Activated T-helper 1 cell treated with anti-CD3 and anti-CD28 coated beads, Interleukin-12 subunit alpha, Interleukin-12 subunit beta, Interleukin-2, Interleukin-4 antibody, amounts not matched to agents 30 ng/mL and 10 ng/mL and 1 ng/mL, durations not matched to agents 14 hours and 24 hours and 36 hours (primary cell): ENCODE measurements at regions not wholly inside any gene's neighbourhood (a gene's known extent, or its start where the extent isn't known, plus 50 kb on each side); places are given as distances from the start of the nearest gene placed in this dataset.

Experiments
- DNase-seq: peaks from one replicate; pipeline ENCODE4 v3.0.0; 2021; ENCODE audit warnings: low spot score
- H3K27ac Mint-ChIP-seq: one replicate; pipeline ENCODE4 v1.8.0; 2021; ENCODE audit warnings: mild to moderate bottlenecking, mixed read lengths
- H3K27me3 Mint-ChIP-seq: one replicate; pipeline ENCODE4 v1.8.0; 2022; ENCODE audit warnings: mild to moderate bottlenecking, moderate library complexity, mixed read lengths; ENCODE audit not compliant: insufficient read depth
- H3K36me3 Mint-ChIP-seq: one replicate; pipeline ENCODE4 v1.8.0; 2021; ENCODE audit warnings: low read depth, mixed read lengths
- H3K4me1 Mint-ChIP-seq: one replicate; pipeline ENCODE4 v1.8.0; 2021; ENCODE audit warnings: low read depth, mixed read lengths
- H3K4me3 Mint-ChIP-seq: one replicate; pipeline ENCODE4 v1.8.0; 2021; ENCODE audit warnings: mild to moderate bottlenecking, moderate library complexity, mixed read lengths
- H3K9me3 Mint-ChIP-seq: one replicate; pipeline ENCODE4 v1.8.0; 2021; ENCODE audit warnings: mixed read lengths
- intact Hi-C: fragments of 100-400 bp; cut with micrococcal nuclease; formaldehyde crosslinking; loops from one replicate; pipeline ENCODE4 v1.15.1; 2024

DNA sequence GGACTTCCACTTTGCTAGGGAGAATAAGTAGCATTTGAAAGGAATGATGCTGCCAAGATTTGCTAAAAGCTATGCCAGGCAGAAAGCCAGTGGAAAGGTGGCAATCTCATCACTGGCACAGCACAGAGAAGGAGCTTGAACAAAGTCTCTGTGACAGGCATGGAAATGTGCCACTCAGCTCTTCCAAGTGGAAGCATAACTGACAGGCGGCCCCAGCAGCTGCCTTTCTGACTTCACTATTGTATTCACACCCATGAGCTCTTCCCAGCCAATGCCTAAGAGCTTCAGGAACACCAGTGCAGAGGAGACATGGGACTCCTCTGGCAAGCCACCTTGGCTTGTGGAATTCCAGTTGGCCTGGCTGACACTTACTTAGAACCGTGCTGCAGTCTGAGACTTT is 134.6 kb upstream of the REG3G start:
- H3K27ac Mint-ChIP-seq, result no peak overlapping the region
- no peak overlapping the region for H3K4me3 Mint-ChIP-seq
- H3K36me3 Mint-ChIP-seq, result no peaks in the 10 kb centered on the region
- intact Hi-C loops, result no loop called here
- no peaks in the 10 kb centered on the region for H3K4me1 Mint-ChIP-seq
- DNase-seq, result no peak
- H3K27me3 Mint-ChIP-seq, result no peaks in the 10 kb centered on the region
- H3K9me3 Mint-ChIP-seq, result peaks cover 6% of the 10 kb centered on the region

DNA sequence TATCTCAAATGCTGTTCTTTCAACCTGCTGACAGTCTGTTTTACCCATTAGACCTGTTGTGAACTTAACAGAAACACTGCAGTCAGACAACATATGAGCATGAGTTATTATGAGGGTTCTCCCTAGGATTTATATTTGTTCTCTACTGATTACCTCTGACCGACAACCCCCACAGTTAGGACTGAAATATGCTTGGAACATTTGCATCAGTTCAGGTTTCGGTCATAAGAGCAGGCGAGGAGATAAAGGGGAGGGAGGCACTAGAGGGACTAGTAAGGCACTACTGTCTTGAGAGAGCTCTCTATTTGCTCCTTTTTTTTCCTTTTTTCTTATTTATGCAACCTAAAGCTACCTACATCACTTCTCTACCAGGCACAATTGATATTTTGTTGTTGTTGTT is 133.2 kb upstream of the REG3G start:
- intact Hi-C loops, result no loop called here
- H3K9me3 Mint-ChIP-seq, result peaks cover 9% of the 10 kb centered on the region

DNA sequence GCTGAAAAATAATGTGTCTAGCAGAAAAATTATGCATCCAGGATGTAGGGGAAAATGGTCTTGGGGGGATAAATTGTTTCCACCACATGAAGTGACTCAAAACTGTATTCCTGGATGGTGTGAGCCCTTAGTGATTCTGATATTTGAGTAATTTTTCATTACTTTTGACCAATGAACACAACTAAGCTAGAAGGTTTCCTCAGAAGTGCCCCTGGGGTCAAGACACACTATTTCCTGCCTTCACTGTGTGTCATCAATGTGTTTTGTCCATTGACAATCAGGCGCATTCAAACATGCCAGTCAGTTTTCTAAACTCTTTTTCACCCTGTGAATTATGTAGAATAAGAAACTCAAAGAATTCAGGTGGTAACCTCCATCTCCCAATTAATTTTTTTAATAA is 130.5 kb upstream of the REG3G start:
- Mint-ChIP-seq H3K27ac (no peak overlapping the region), H3K4me1 (no peaks in the 10 kb centered on the region), H3K9me3 (peaks cover 9% of the 10 kb centered on the region), H3K27me3 (no peaks in the 10 kb centered on the region), H3K4me3 (no peak overlapping the region), H3K36me3 (no peaks in the 10 kb centered on the region)
- DNase-seq, result no peak
- intact Hi-C loops, result no loop called here

More for the DNA sequence above, 133.2 kb upstream of the REG3G start:
- no peak overlapping the region for H3K27ac Mint-ChIP-seq
- no peaks in the 10 kb centered on the region for H3K27me3 Mint-ChIP-seq
- H3K4me1 Mint-ChIP-seq, result no peaks in the 10 kb centered on the region
- no peak overlapping the region for H3K4me3 Mint-ChIP-seq
- H3K36me3 Mint-ChIP-seq, result no peaks in the 10 kb centered on the region
- DNase-seq, result no peak

DNA sequence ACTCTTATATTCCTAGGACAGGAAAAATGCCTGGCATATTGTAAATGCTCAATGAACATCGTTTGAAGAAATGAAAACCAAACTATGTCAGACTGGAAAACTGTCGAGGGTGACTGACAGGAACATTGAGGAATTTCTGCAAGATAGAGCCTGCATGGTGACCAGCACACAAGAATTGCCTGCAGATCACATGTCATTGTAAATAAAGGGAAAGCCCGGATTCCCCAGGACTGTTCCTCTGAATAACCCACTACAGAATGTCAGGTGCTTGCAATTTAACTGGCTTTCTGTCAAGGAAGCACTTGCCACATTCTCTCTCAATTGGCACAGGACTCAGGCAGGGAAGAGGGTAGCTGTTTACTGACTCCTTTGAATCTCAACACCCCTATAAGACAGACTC is 129.0 kb upstream of the REG3G start:
- H3K27ac Mint-ChIP-seq, result no peak overlapping the region
- no peaks in the 10 kb centered on the region for H3K27me3 Mint-ChIP-seq
- H3K4me1 Mint-ChIP-seq, result no peaks in the 10 kb centered on the region
- no peaks in the 10 kb centered on the region for H3K36me3 Mint-ChIP-seq
- H3K9me3 Mint-ChIP-seq, result peaks cover 18% of the 10 kb centered on the region
- intact Hi-C loops, result no loop called here
- DNase-seq, result no peak
- H3K4me3 Mint-ChIP-seq, result no peak overlapping the region

DNA sequence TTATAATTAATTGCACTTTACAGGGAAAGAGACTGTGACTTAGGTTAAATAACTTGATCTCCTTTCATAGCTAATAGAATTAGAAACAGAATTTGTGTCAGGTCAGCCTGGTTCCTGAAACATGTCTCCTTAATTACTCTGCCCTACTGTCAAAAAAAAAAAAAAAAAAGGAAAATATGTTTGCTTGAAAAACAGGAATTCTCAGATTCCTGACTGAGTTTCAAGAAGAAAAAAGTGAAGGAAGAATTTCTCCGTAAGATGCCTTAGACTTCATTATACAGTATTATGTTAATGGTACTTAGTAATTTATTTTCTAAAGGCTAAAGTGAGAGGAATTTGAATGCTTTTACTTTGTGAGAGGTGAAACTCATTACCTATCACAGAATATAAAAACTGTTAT is 118.4 kb upstream of the REG3G start:
- no peaks in the 10 kb centered on the region for H3K4me1 Mint-ChIP-seq
- H3K36me3 Mint-ChIP-seq, result no peaks in the 10 kb centered on the region
- intact Hi-C loops, result no loop called here
- H3K9me3 Mint-ChIP-seq, result no peaks in the 10 kb centered on the region
- no peak overlapping the region for H3K4me3 Mint-ChIP-seq
- DNase-seq, result no peak
- H3K27me3 Mint-ChIP-seq, result no peaks in the 10 kb centered on the region
- H3K27ac Mint-ChIP-seq, result no peak overlapping the region

DNA sequence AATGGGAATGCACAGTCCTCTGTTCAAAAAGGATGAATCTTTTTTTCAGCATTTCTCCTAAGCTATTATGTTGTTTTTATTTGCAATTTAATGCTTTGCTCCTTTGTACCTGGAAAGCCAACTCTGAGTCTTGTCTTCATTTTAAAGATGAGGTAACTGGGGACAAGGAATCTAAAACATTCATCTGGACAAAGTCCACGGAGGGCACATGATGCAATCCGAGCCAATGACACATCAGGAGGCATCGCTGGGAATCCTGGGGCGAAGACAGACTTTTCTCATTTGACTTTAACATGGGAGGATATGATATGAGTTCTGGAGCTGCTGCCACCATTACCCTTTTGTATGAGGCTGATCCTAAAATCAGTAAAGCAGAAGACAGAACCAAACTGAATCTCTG is 116.5 kb upstream of the REG3G start:
- Mint-ChIP-seq H3K27ac (no peak overlapping the region), H3K4me1 (no peaks in the 10 kb centered on the region), H3K9me3 (no peaks in the 10 kb centered on the region), H3K36me3 (no peaks in the 10 kb centered on the region), H3K4me3 (no peak overlapping the region), H3K27me3 (no peaks in the 10 kb centered on the region)
- intact Hi-C loops, result no loop called here
- DNase-seq, result no peak

DNA sequence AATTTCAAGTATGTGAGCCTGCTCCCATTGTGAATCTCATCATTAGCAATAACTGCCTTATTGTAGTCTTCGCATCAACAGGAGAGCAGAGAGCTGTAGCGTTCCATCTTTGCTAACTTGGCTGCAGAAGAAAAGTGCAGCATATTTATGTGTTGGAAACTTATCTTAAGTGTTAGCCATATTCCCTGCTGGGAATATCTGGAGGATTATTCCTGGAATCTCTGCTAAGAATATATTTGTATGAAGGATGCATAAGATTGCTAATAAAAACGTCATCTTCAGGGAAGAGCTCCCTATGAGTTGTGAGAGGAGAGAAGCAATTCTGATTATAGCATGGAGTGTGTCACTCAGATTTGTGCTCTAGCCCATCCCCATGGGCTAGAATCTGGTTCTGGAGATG is 115.1 kb upstream of the REG3G start:
- H3K9me3 Mint-ChIP-seq, result no peaks in the 10 kb centered on the region
- H3K27me3 Mint-ChIP-seq, result no peaks in the 10 kb centered on the region
- intact Hi-C loops, result no loop called here
- no peaks in the 10 kb centered on the region for H3K4me1 Mint-ChIP-seq
- no peak overlapping the region for H3K27ac Mint-ChIP-seq
- H3K36me3 Mint-ChIP-seq, result no peaks in the 10 kb centered on the region
- H3K4me3 Mint-ChIP-seq, result no peak overlapping the region
- DNase-seq, result no peak

DNA sequence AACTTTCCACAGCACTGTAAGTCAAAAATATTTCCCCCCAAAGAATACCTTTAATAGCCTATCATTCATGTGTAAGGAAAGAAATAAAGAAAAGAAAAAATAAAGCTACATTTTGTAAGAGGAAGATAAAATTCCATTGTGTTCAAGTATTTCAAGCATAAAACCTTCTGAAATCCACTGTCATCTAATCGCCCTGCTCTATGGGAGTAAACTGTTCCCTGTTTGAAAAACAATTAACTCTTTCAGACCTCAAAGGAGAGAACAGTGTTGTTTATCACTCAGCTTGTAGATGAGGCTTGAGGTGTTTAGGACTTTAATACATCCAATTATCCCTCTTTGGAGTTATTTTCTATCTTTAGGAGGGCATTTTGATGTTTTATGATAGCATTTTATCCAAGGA is 112.2 kb upstream of the REG3G start:
- H3K27ac Mint-ChIP-seq, result no peak overlapping the region
- no peaks in the 10 kb centered on the region for H3K9me3 Mint-ChIP-seq
- no peak overlapping the region for H3K4me3 Mint-ChIP-seq
- H3K27me3 Mint-ChIP-seq, result no peaks in the 10 kb centered on the region
- intact Hi-C loops, result no loop called here
- H3K4me1 Mint-ChIP-seq, result no peaks in the 10 kb centered on the region
- H3K36me3 Mint-ChIP-seq, result no peaks in the 10 kb centered on the region
- DNase-seq, result no peak

DNA sequence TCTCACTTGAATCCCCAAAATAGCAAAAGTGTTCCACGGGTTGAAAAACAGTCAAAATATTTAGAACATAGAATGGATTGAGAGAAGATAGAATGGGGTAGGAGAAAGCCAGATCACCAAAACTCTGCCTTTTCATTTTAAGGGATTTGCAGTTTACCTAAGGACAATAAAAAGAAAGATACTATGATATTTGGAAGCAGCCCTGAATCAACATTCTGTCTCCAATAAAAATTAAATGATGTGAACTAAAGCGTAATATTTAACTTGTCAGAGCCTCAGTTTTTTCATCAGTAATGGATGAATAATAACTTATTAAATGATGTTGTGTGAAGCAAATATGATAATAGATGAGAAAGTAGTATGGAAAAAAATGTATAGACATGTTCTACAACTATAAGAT is 100.2 kb upstream of the REG3G start:
- intact Hi-C loops, result no loop called here
- no peaks in the 10 kb centered on the region for H3K36me3 Mint-ChIP-seq
- H3K27me3 Mint-ChIP-seq, result no peaks in the 10 kb centered on the region
- DNase-seq, result no peak
- no peaks in the 10 kb centered on the region for H3K4me1 Mint-ChIP-seq
- no peak overlapping the region for H3K27ac Mint-ChIP-seq
- peaks cover 7% of the 10 kb centered on the region for H3K9me3 Mint-ChIP-seq
- H3K4me3 Mint-ChIP-seq, result no peak overlapping the region

DNA sequence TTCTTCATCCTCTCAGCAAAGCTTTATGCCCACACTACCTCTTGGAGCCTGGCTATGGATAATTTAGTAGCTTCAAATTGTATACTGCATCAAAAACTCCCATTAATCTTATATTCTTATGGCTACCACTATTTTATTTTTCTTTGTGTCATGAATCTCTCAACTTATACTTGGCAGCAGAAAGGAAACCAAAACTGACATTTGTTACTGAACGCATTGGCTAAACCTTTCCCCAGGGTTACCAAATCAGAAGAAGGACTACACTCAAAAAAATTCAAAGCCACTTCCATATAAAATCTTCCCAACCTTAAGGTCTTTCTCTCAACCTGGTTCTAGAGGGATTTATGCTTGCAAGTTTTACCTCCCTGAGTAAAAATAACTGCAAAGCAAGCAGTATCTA is 97.0 kb upstream of the REG3G start:
- Mint-ChIP-seq H3K27ac (no peak overlapping the region), H3K4me3 (no peak overlapping the region), H3K27me3 (no peaks in the 10 kb centered on the region), H3K4me1 (no peaks in the 10 kb centered on the region), H3K36me3 (no peaks in the 10 kb centered on the region), H3K9me3 (peaks cover 11% of the 10 kb centered on the region)
- no peak for DNase-seq
- intact Hi-C loops, result no loop called here

DNA sequence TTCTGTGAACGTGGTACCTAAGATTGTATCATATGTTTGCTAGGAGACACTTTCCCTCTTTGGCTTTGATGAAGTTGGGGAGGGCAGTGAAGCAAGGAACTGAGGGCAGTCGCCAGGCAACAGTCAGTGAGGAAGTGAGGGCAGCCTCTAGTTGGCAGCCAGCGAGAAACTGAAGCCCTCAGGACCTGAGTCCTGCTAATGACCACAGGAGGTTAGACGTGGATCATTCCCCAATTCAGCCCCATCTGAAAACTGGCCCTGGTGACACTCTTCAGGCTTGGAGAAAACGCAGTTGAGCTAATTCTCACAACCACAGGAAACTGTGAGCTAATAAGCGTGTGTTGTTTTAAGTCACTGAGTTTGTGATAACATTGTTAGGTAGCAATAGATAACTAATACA is 84.5 kb upstream of the REG3G start:
- intact Hi-C loops, result no loop called here
- H3K27me3 Mint-ChIP-seq, result no peaks in the 10 kb centered on the region
- H3K9me3 Mint-ChIP-seq, result peaks cover 3% of the 10 kb centered on the region
- H3K36me3 Mint-ChIP-seq, result no peaks in the 10 kb centered on the region
- no peak overlapping the region for H3K4me3 Mint-ChIP-seq
- no peaks in the 10 kb centered on the region for H3K4me1 Mint-ChIP-seq
- no peak for DNase-seq
- H3K27ac Mint-ChIP-seq, result no peak overlapping the region

DNA sequence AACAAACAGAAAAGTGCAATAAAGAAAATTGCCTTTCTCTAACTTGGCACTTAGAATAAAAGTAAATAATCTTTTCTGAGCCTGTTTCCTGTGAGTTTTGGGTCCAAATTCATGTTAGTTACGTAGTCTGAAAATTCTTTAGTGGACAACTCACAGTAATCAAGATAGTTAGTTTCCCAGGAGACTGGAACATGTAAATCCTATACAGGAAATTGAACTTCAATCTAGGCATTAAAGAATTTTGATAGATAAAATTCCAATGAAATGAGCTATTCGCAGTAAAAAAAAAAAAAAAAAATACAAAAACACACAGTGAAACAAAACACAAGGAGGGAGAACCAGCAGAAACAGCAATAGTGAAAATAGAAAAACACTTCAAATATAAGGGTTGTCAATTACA is 83.8 kb upstream of the REG3G start:
- Mint-ChIP-seq H3K4me3 (no peak overlapping the region), H3K4me1 (no peaks in the 10 kb centered on the region), H3K27ac (no peak overlapping the region), H3K9me3 (peaks cover 7% of the 10 kb centered on the region), H3K27me3 (no peaks in the 10 kb centered on the region), H3K36me3 (no peaks in the 10 kb centered on the region)
- intact Hi-C loops, result no loop called here
- DNase-seq, result no peak

DNA sequence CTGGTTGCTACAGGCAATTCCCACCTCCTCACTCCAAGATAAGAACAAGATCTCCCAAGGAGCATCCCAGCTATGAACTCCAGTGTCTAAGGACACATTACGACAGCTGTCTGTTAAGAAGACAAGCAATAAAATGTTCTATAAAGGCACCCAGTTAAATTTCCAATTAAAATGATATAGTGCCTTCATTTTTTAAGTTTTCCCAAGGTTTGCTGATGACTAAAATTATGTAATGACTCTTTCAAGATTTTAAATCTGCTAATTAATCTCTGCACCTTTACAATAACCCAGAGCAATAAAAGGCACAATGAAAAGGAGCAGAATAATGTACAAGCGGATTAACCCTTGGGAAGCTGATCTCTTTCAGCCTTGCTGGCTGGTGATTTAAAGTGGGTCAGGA is 61.6 kb upstream of the REG3G start:
- Mint-ChIP-seq H3K27me3 (no peaks in the 10 kb centered on the region), H3K36me3 (no peaks in the 10 kb centered on the region), H3K4me3 (no peak overlapping the region), H3K9me3 (no peaks in the 10 kb centered on the region), H3K4me1 (no peaks in the 10 kb centered on the region), H3K27ac (no peak overlapping the region)
- DNase-seq, result no peak
- intact Hi-C loops, result no loop called here

DNA sequence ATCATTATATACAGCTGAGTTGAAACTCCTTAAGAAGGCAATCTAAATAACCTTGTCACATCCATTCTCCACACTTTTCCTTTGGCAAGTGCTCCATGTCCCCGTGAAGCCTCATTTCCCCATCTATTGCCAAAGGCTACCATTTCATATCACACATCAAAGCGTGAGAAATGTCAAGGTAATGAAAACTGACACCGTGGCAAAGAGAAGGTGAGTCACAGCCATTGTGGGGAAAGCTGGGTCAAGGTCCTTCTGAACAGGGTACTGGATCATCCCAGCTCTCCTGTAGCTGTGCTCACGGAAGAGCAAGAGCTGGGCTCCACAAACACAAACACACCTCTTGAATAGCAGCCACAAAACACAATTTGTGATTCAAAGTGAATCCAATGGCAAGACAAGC is 58.2 kb upstream of the REG3G start:
- H3K36me3 Mint-ChIP-seq, result no peaks in the 10 kb centered on the region
- no peak overlapping the region for H3K4me3 Mint-ChIP-seq
- no peaks in the 10 kb centered on the region for H3K4me1 Mint-ChIP-seq
- intact Hi-C loops, result no loop called here
- DNase-seq, result no peak
- H3K9me3 Mint-ChIP-seq, result no peaks in the 10 kb centered on the region
- no peaks in the 10 kb centered on the region for H3K27me3 Mint-ChIP-seq
- H3K27ac Mint-ChIP-seq, result no peak overlapping the region
